Nephron (organoid): ENCODE measurements at regions not wholly inside any gene's neighbourhood (a gene's known extent, or its start where the extent isn't known, plus 50 kb on each side); places are given as distances from the start of the nearest gene placed in this dataset.
A peak's percentile ranks its signal among the peaks of the same experiment; 100 is the strongest.

ENCODE experiments used
- H3K27ac Mint-ChIP-seq, 3 experiments: 2 replicates each; pipeline ENCODE4 v1.8.0; 2020; ENCODE audit warnings: mixed read lengths in 3 of 3, mild to moderate bottlenecking in 2 of 3, moderate library complexity in 1 of 3
- H3K27me3 Mint-ChIP-seq: 2 replicates; pipeline ENCODE4 v1.8.0; 2021; ENCODE audit warnings: low read depth, mild to moderate bottlenecking, moderate library complexity, mixed read lengths
- H3K36me3 Mint-ChIP-seq: 2 replicates; pipeline ENCODE4 v1.8.0; 2020; ENCODE audit warnings: low read depth, mixed read lengths
- H3K4me1 Mint-ChIP-seq: 2 replicates; pipeline ENCODE4 v1.8.0; 2020; ENCODE audit warnings: mixed read lengths
- H3K4me3 Mint-ChIP-seq, 3 experiments: 2 replicates each; pipeline ENCODE4 v1.8.0; 2020; ENCODE audit warnings: mild to moderate bottlenecking in 3 of 3, mixed read lengths in 3 of 3, moderate library complexity in 2 of 3
- H3K9me3 Mint-ChIP-seq: 2 replicates; pipeline ENCODE4 v1.8.0; 2020; ENCODE audit warnings: mixed read lengths
- TF ChIP-seq, protein P1 (sequence below), 3 experiments: fragments of 200-600 bp; sonication (generic); IDR thresholded peaks; one replicate each; pipeline ENCODE4 v1.5.0; 2021; ENCODE audit warnings: antibody characterized with exemption in 3 of 3; ENCODE audit not compliant: unreplicated experiment in 3 of 3

DNA sequence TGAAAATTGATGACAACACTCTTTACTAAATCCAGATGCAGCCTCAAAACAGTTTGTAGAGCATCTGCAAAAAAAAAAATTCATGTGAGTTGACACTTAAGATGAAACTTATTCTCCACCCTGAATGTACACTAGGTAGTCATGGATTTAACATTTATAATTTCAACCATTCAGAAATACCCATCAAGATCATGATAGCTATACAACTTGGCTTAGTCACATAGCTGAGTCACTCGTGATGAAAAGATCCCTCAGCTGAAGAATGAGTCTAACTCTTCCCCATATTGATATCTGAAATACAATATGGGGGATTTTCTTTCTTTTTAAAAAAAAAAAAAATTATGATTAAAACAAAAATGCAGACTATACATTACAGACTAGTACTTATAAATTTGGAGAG is 104.8 kb upstream of the PLEKHG7 start:
- TF ChIP-seq, protein P1, sequence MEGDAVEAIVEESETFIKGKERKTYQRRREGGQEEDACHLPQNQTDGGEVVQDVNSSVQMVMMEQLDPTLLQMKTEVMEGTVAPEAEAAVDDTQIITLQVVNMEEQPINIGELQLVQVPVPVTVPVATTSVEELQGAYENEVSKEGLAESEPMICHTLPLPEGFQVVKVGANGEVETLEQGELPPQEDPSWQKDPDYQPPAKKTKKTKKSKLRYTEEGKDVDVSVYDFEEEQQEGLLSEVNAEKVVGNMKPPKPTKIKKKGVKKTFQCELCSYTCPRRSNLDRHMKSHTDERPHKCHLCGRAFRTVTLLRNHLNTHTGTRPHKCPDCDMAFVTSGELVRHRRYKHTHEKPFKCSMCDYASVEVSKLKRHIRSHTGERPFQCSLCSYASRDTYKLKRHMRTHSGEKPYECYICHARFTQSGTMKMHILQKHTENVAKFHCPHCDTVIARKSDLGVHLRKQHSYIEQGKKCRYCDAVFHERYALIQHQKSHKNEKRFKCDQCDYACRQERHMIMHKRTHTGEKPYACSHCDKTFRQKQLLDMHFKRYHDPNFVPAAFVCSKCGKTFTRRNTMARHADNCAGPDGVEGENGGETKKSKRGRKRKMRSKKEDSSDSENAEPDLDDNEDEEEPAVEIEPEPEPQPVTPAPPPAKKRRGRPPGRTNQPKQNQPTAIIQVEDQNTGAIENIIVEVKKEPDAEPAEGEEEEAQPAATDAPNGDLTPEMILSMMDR (IDR thresholded peaks at IDR 0.05; ENCODE audit: unreplicated experiment in 3 of 3), result no peak

DNA sequence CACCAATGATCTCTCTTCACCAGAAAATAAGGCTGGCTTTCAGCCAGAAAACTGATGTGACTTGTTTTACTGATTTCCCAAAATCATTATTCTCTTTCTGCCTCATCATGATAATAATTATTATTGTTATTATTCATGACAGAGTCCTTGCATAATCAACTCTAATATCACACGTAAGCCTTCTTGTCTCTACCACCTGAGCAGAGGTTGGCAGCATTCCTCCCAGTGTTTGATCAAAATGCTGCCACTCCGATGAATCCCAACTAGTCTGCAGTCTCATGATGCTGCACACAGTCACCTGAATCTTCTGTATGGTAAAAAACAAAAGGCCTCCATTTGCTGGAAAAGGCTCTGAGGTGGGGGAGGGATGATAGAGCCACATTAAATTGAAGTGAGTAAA is 105.7 kb upstream of the PLEKHG7 start:
- H3K36me3 Mint-ChIP-seq, result peaks cover 5% of the 10 kb centered on the region
- peaks cover 23% of the 10 kb centered on the region for H3K9me3 Mint-ChIP-seq
- no peaks in the 10 kb centered on the region for H3K4me1 Mint-ChIP-seq
- H3K27me3 Mint-ChIP-seq, result no peaks in the 10 kb centered on the region
- H3K4me3 Mint-ChIP-seq, result no peak overlapping the region
- no peak overlapping the region for H3K27ac Mint-ChIP-seq
- TF ChIP-seq, protein P1 (IDR thresholded peaks at IDR 0.05; ENCODE audit: unreplicated experiment in 3 of 3), result no peak

More for the DNA sequence above, 104.8 kb upstream of the PLEKHG7 start:
- Mint-ChIP-seq H3K27ac (no peak overlapping the region), H3K36me3 (peaks cover 5% of the 10 kb centered on the region), H3K4me3 (no peak overlapping the region), H3K4me1 (no peaks in the 10 kb centered on the region), H3K9me3 (peaks cover 23% of the 10 kb centered on the region), H3K27me3 (no peaks in the 10 kb centered on the region)

DNA sequence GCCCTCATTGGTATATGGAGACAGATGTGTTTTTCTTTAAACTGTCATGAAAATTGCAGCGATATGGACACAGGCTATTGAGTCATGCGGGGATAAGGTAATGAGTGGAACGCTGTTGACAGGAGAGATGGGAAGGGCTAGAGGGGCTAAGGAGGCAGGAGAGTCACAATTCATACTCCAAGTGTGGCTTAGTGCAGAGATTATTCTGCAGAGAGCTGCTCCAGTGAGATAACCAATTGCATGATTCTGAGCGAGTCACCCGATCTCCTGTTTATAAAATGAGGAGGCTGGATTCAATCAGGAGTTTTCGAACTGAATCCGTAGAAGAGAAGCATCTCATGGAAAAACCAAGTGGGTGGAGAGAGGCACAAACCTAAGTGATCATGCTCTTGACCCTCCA is 106.4 kb upstream of the PLEKHG7 start:
- TF ChIP-seq, protein P1 (IDR thresholded peaks at IDR 0.05; ENCODE audit: unreplicated experiment in 3 of 3), result no peak
- no peak overlapping the region for H3K4me3 Mint-ChIP-seq
- H3K27ac Mint-ChIP-seq, result no peak overlapping the region
- H3K36me3 Mint-ChIP-seq, result peaks cover 5% of the 10 kb centered on the region
- H3K27me3 Mint-ChIP-seq, result no peaks in the 10 kb centered on the region
- H3K4me1 Mint-ChIP-seq, result no peaks in the 10 kb centered on the region
- peaks cover 19% of the 10 kb centered on the region for H3K9me3 Mint-ChIP-seq

DNA sequence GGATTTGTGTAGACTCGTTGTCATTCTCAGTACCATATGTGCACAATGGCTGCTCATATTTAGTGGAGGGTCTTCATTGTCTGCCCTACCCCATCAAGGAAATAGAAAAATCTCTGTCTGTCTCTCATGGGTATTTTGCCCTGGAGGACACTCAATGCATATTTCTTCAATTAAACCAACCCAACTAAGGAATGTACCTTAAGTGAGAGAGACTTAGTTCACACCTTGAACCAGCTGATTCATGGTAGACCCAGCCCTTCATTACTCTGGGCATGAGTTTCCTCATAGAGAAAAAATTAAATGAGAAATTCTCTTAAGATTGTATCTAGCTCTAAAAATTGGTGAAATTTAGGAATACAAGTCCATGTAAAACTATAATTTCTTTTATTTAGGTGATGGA is 107.1 kb upstream of the PLEKHG7 start:
- H3K9me3 Mint-ChIP-seq, result peaks cover 13% of the 10 kb centered on the region
- H3K27ac Mint-ChIP-seq, result no peak overlapping the region
- no peaks in the 10 kb centered on the region for H3K27me3 Mint-ChIP-seq
- H3K4me3 Mint-ChIP-seq, result no peak overlapping the region
- H3K36me3 Mint-ChIP-seq, result peaks cover 2% of the 10 kb centered on the region
- TF ChIP-seq, protein P1 (IDR thresholded peaks at IDR 0.05; ENCODE audit: unreplicated experiment in 3 of 3), result no peak
- no peaks in the 10 kb centered on the region for H3K4me1 Mint-ChIP-seq

DNA sequence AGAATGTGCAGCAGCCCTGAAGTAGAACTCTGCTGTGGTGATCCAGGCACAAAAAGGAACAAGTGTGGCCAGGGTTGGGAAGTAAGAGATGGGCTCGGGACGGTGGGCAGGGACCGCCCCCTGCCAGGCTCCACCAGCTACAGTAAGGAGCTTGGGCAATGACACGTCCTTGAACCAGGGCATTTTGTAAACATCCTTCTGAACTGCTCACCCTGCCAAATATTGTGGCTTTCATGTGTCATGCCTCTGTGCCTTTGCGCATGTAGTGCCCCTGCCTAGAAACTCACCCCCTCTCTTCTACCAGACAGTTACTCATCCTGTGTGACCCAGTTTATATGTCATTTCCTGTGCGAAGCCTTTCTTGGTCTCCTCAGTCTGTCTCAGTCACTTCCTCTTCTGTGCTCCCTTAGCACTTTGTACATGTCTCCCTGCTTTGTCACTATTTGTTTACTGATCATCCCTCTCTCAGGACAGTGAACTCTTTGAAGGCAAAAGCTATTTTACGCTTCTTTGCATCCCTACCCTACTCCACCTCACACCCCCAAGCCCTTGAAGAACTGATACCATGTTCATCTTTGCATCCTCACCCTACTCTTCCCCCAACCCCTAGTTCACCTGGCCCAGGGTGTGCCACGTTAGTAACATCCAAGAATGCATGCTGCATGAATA is 108.9 kb upstream of the PLEKHG7 start:
- Mint-ChIP-seq H3K27me3 (no peaks in the 10 kb centered on the region), H3K4me3 (no peak overlapping the region), H3K36me3 (no peaks in the 10 kb centered on the region), H3K27ac (no peak overlapping the region), H3K4me1 (no peaks in the 10 kb centered on the region), H3K9me3 (peaks cover 4% of the 10 kb centered on the region)
- TF ChIP-seq, protein P1 (IDR thresholded peaks at IDR 0.05; ENCODE audit: unreplicated experiment in 3 of 3), result no peak

DNA sequence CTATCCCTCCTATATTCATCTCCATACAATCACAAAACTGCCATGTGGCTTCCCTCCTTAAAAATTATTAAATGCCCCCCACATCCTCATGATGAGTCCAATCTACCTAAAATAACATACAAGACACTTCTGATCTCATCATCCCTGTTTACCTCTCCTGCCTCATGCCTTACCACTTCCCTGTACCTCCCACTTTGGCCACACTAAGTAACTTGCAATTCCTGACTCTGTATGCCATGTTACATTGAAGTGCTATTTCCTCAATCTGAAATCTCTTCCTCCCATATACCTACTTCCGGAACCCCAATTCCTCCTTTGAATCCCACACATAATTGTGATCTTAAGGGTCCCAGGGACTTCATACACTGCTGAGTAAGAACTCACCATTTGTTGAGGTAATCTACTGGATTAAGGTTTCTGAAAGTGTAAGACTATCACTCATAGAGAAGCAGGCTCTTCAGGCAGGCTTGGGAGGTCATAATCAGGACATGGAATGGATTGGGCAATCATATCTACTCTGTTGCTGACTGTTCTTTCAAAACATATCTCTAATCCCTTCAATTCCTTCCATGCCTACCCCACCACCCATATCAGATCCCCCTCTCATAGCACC is 117.6 kb upstream of the PLEKHG7 start:
- H3K9me3 Mint-ChIP-seq, result peaks cover 18% of the 10 kb centered on the region

More for the DNA sequence above, 117.6 kb upstream of the PLEKHG7 start:
- Mint-ChIP-seq H3K27ac (peak overlapping the region in 1 of 3 experiments; percentile 9), H3K36me3 (no peaks in the 10 kb centered on the region), H3K4me3 (no peak overlapping the region), H3K27me3 (no peaks in the 10 kb centered on the region), H3K4me1 (peaks cover 26% of the 10 kb centered on the region)
- TF ChIP-seq, protein P1 (IDR thresholded peaks at IDR 0.05; ENCODE audit: unreplicated experiment in 3 of 3), result no peak
